Skeletal muscle tissue (tissue), 3 donors: ENCODE measurements at regions not wholly inside any gene's neighbourhood (a gene's known extent, or its start where the extent isn't known, plus 50 kb on each side); places are given as distances from the start of the nearest gene placed in this dataset.

Experiments
- H3K27ac ChIP-seq: one replicate; pipeline ENCODE4 v1.7.0; 2013; ENCODE audit warnings: mild to moderate bottlenecking, low read depth, low read length, inconsistent platforms
- H3K27me3 ChIP-seq, 3 donors: one replicate each; pipeline ENCODE4 v1.7.0; 2013; ENCODE audit warnings: low read length in 3 of 3; ENCODE audit not compliant: control insufficient read depth in 3 of 3, insufficient read depth in 3 of 3
- H3K36me3 ChIP-seq, 3 donors: one replicate each; pipeline ENCODE4 v1.7.0; 2013; ENCODE audit warnings: low read length in 3 of 3; ENCODE audit not compliant: control insufficient read depth in 3 of 3, insufficient read depth in 3 of 3
- H3K4me1 ChIP-seq, 3 donors: one replicate each; pipeline ENCODE4 v1.7.0; 2013; ENCODE audit warnings: low read length in 3 of 3, mild to moderate bottlenecking in 3 of 3; ENCODE audit not compliant: control insufficient read depth in 3 of 3, insufficient read depth in 3 of 3
- H3K4me3 ChIP-seq, 3 donors: one replicate each; pipeline ENCODE4 v1.7.0; 2013; ENCODE audit warnings: low read length in 3 of 3
- H3K9ac ChIP-seq, 3 donors: one replicate each; pipeline ENCODE4 v1.7.0; 2013; ENCODE audit warnings: low read length in 3 of 3, mild to moderate bottlenecking in 3 of 3, moderate library complexity in 2 of 3, low read depth in 1 of 3
- H3K9me3 ChIP-seq, 3 donors: one replicate each; pipeline ENCODE4 v1.7.0; 2013; ENCODE audit warnings: low read length in 3 of 3; ENCODE audit not compliant: control insufficient read depth in 3 of 3
- donor health status: Osteomylitis.

GRCh38 chr15:81907521-81907920 is 138.3 kb downstream of the MEX3B start:
- Histone ChIP-seq H3K36me3 (no peaks in the 10 kb centered on the region), H3K4me3 (no peak overlapping the region), H3K27me3 (no peaks in the 10 kb centered on the region), H3K9me3 (no peaks in the 10 kb centered on the region), H3K4me1 (peaks cover 0 to 11% (median 3%) of the 10 kb centered on the region in 3 donors), H3K27ac (no peak overlapping the region), H3K9ac (no peak overlapping the region)

- Histone ChIP-seq H3K4me3 (no peak overlapping the region), H3K4me1 (peaks cover 0 to 2% (median 0%) of the 10 kb centered on the region in 3 donors), H3K9me3 (no peaks in the 10 kb centered on the region), H3K36me3 (no peaks in the 10 kb centered on the region), H3K27ac (no peak overlapping the region), H3K9ac (no peak overlapping the region), H3K27me3 (no peaks in the 10 kb centered on the region)
Measured at GRCh38 chr15:81905889-81906288, 139.9 kb downstream of the MEX3B start.

DNA sequence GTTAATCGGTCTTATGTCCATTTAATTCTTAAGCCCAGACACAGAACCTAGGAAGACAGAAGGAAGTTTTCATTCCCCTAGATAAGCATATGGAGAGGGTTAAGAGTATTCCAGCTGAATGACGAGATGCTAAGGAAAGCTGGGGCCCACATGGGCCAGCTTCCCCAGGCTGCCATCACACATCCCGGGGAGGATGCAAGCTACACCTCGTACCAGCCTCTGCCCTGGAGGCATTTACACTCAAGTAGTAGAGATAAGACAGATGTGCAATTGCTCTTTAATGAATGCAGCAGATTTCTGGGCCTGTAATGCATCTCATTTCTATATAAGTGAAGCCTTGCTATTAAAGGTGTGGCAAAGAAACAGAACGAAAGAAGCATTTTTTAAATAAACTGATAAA is 144.5 kb downstream of the MEX3B start:
- no peaks in the 10 kb centered on the region for H3K36me3 ChIP-seq
- no peaks in the 10 kb centered on the region for H3K27me3 ChIP-seq
- H3K9ac ChIP-seq, result no peak overlapping the region
- no peak overlapping the region for H3K27ac ChIP-seq
- no peak overlapping the region for H3K4me3 ChIP-seq
- no peaks in the 10 kb centered on the region for H3K4me1 ChIP-seq
- no peaks in the 10 kb centered on the region for H3K9me3 ChIP-seq

DNA sequence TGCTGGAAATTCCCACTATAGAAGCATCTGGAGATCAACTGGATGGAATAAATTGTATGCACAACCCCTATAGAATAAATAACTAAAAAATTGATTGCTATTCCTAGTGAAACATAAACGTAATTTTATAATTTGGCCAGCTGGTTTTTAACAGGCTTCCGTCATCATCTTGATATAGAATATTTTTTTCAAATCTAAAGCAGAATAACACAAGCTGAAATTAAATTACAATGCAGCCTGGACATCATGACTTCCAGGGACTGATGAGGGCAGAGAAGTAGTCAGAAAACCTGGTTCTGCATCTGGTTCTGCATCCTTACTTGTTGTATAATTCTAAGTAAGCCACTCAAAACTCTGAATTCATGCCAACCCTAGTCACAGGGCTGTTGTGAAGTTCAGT is 146.1 kb downstream of the MEX3B start:
- no peak overlapping the region for H3K9ac ChIP-seq
- H3K4me3 ChIP-seq, result no peak overlapping the region
- no peaks in the 10 kb centered on the region for H3K36me3 ChIP-seq
- no peaks in the 10 kb centered on the region for H3K27me3 ChIP-seq
- no peaks in the 10 kb centered on the region for H3K9me3 ChIP-seq
- H3K4me1 ChIP-seq, result no peaks in the 10 kb centered on the region
- no peak overlapping the region for H3K27ac ChIP-seq

- H3K9me3 ChIP-seq, result no peaks in the 10 kb centered on the region
- no peaks in the 10 kb centered on the region for H3K4me1 ChIP-seq
- H3K4me3 ChIP-seq, result no peak overlapping the region
- no peak overlapping the region for H3K9ac ChIP-seq
- no peaks in the 10 kb centered on the region for H3K27me3 ChIP-seq
- no peak overlapping the region for H3K27ac ChIP-seq
- no peaks in the 10 kb centered on the region for H3K36me3 ChIP-seq
Measured at GRCh38 chr15:81899024-81899423, 146.8 kb downstream of the MEX3B start.

- H3K9me3 ChIP-seq, result no peaks in the 10 kb centered on the region
- H3K27me3 ChIP-seq, result no peaks in the 10 kb centered on the region
- no peaks in the 10 kb centered on the region for H3K36me3 ChIP-seq
- H3K4me3 ChIP-seq, result no peak overlapping the region
- no peaks in the 10 kb centered on the region for H3K4me1 ChIP-seq
- H3K27ac ChIP-seq, result no peak overlapping the region
- no peak overlapping the region for H3K9ac ChIP-seq
Measured at GRCh38 chr15:81897057-81897677, 148.7 kb downstream of the MEX3B start.

DNA sequence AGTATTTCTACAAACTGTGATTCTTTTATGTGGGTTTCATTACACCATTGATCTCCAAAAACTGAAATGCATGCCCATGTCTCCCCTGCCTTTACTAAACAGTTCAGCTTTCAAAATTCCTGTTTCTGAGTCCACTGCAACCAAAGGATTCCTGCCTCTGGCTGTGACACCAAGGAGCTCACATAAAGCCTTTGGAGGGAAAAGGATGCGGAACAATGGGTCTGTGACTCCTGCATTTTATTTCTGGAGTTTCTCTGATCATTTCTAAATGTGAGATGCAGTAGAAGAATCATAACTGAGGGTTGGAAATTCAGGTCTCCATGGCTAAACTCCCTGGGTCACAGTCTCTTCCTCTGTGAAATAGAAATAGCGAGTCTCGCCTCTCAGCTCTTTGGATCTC is 149.5 kb downstream of the MEX3B start:
- Histone ChIP-seq H3K27me3 (no peaks in the 10 kb centered on the region), H3K27ac (no peak overlapping the region), H3K36me3 (no peaks in the 10 kb centered on the region), H3K9ac (no peak overlapping the region), H3K9me3 (no peaks in the 10 kb centered on the region), H3K4me1 (no peaks in the 10 kb centered on the region), H3K4me3 (no peak overlapping the region)

DNA sequence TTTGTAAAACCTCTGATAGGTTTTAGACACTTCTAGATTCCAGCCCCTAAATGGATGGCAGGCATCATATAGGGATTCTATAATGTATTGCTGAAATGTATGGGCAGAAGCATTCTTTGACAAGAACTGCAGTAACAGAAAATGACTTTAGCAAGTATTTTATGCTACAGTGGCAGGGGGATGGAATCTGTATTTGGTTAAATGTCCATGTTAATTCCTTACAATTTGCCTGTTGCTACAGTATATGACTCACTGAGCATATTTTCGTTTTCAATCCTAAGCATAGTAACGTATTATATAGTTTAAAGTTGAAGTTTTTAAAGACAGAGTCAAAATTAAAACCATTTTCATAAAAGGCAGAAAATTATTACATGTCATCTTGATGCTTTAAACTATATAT is 150.1 kb downstream of the MEX3B start:
- no peak overlapping the region for H3K27ac ChIP-seq
- H3K27me3 ChIP-seq, result no peaks in the 10 kb centered on the region

DNA sequence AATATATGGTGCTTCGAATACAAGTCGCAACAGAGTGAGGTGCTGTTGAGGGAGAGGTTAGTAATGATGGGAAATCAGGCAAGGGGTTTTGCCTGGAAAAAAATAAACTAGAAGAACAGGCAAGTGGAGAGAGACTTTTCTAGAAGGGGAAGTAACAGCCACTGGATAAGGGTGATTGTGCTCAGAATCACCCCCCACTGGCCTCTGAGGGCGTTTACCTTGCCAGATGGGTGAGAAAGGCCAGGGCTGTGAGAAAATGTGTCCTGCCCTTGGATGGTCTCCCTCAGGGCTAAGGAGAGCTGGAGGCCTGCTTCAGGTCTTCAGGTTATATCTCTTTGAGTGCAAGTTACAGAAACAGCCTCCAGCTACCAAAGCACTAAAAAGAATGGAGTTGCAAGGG is 151.8 kb downstream of the MEX3B start:
- Histone ChIP-seq H3K4me1 (peaks cover 0 to 5% (median 0%) of the 10 kb centered on the region in 3 donors), H3K9me3 (no peaks in the 10 kb centered on the region), H3K9ac (no peak overlapping the region), H3K27ac (no peak overlapping the region), H3K36me3 (no peaks in the 10 kb centered on the region), H3K4me3 (no peak overlapping the region), H3K27me3 (no peaks in the 10 kb centered on the region)

More for the DNA sequence above, 150.1 kb downstream of the MEX3B start:
- H3K9me3 ChIP-seq, result no peaks in the 10 kb centered on the region
- H3K36me3 ChIP-seq, result no peaks in the 10 kb centered on the region
- no peak overlapping the region for H3K4me3 ChIP-seq
- no peaks in the 10 kb centered on the region for H3K4me1 ChIP-seq
- H3K9ac ChIP-seq, result no peak overlapping the region

- Histone ChIP-seq H3K4me3 (no peak overlapping the region), H3K27ac (no peak overlapping the region), H3K4me1 (peaks cover 0 to 11% (median 0%) of the 10 kb centered on the region in 3 donors), H3K36me3 (no peaks in the 10 kb centered on the region), H3K27me3 (no peaks in the 10 kb centered on the region), H3K9me3 (no peaks in the 10 kb centered on the region), H3K9ac (no peak overlapping the region)
Measured at GRCh38 chr15:81893182-81893835, 152.5 kb downstream of the MEX3B start.
